Progenitor cell of endocrine pancreas (in vitro differentiated cells): ENCODE measurements at regions not wholly inside any gene's neighbourhood (a gene's known extent, or its start where the extent isn't known, plus 50 kb on each side); places are given as distances from the start of the nearest gene placed in this dataset.

Source experiments
- DNase-seq: peaks from one replicate; pipeline ENCODE4 v3.0.0; 2021; ENCODE audit warnings: low spot score; ENCODE audit not compliant: unreplicated experiment
- H3K27ac Mint-ChIP-seq: 2 replicates; pipeline ENCODE4 v1.8.0; 2021; ENCODE audit warnings: mild to moderate bottlenecking, moderate library complexity, mixed read lengths
- H3K27me3 Mint-ChIP-seq: 2 replicates; pipeline ENCODE4 v1.8.0; 2021; ENCODE audit warnings: mixed read lengths
- H3K36me3 Mint-ChIP-seq: 2 replicates; pipeline ENCODE4 v1.8.0; 2022; ENCODE audit warnings: mixed read lengths; ENCODE audit not compliant: insufficient read depth
- H3K4me1 Mint-ChIP-seq: 2 replicates; pipeline ENCODE4 v1.8.0; 2021; ENCODE audit warnings: low read depth, mixed read lengths
- H3K4me3 Mint-ChIP-seq: 2 replicates; pipeline ENCODE4 v1.8.0; 2021; ENCODE audit warnings: low read depth, mild to moderate bottlenecking, moderate library complexity, mixed read lengths
- H3K9me3 Mint-ChIP-seq: 2 replicates; pipeline ENCODE4 v1.8.0; 2021; ENCODE audit warnings: low read depth, mixed read lengths
- CTCF ChIP-seq: fragments of 200-600 bp; sonication (generic); IDR thresholded peaks from one replicate; pipeline ENCODE4 v1.5.0; 2021; ENCODE audit warnings: antibody characterized with exemption, mild to moderate bottlenecking; ENCODE audit not compliant: unreplicated experiment

DNA sequence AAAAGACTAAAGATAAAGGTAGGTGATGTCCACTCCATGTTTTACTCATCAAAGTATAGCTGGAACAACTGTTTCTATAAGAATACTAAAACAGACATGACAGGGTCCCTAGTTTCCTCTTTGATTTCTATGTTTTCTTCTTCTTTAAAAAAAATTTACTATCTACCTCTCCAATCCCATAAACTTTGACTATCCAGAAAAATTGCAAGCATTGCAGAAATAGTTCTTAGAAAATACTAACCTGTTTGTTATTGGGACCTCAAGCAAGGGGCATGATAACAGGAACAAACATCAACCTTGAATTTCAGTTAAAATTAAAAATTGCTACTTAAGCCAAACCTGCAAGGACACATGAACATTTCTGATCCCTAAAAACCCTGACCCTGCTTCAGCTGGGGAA, 1226.5 kb downstream of the C4orf33 start:
- Mint-ChIP-seq H3K4me3 (no peak overlapping the region), H3K27me3 (no peaks in the 10 kb centered on the region), H3K4me1 (peaks cover 11% of the 10 kb centered on the region), H3K36me3 (no peaks in the 10 kb centered on the region), H3K27ac (no peak overlapping the region), H3K9me3 (peaks cover 3% of the 10 kb centered on the region)
- no peak for TF ChIP-seq CTCF
- DNase-seq = no peak

DNA sequence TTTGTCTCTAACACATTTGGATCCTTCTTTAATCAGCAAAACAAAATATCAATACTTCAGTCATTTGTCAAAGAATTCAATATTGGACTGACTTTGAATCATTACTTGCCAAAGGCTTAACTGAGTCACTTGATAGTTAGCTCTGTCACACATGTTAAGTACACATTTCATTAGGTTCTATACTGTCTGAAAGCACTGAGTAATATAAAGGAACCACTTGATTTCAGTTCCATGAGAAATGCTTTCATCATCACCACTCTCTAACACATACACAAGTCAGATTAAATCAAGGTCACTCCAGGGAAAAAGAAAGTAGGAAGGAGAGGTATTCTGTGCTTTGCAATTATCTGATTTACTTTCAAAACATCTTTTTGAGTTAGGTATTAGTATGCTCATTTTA, 1233.1 kb downstream of the C4orf33 start:
- peaks cover 17% of the 10 kb centered on the region for H3K4me1 Mint-ChIP-seq
- no peaks in the 10 kb centered on the region for H3K27me3 Mint-ChIP-seq
- DNase-seq = no peak
- H3K4me3 Mint-ChIP-seq = no peak overlapping the region
- no peak for TF ChIP-seq CTCF
- no peak overlapping the region for H3K27ac Mint-ChIP-seq
- H3K36me3 Mint-ChIP-seq = no peaks in the 10 kb centered on the region
- H3K9me3 Mint-ChIP-seq = no peaks in the 10 kb centered on the region

DNA sequence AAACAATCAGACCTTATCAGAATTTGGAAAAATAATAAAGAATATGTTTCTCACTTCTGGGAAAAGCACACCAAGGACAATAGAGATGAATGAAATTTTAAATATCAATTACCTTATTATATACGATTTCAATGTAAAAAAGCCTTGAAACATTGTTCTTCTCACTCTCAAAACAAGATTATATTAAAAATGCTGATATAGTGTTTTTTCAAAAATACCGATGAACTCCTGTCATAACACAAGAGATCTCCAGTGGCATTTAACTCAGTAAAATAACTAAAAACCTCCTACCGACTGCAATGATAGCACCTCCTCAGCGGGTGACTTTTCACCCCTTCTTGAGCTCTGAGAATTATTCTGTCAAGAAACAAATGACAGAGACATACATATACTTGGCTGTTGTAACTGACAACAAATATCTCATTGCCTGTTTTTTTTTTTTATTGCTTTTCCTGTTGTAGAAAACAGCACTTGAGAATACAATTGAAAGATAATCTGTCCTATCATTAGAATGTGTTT, 1237.3 kb downstream of the C4orf33 start:
- no peak for TF ChIP-seq CTCF
- Mint-ChIP-seq H3K36me3 (no peaks in the 10 kb centered on the region), H3K4me3 (no peak overlapping the region), H3K4me1 (peaks cover 6% of the 10 kb centered on the region), H3K27me3 (no peaks in the 10 kb centered on the region), H3K27ac (no peak overlapping the region), H3K9me3 (no peaks in the 10 kb centered on the region)
- DNase-seq = no peak

- DNase-seq = no peak
- Mint-ChIP-seq H3K9me3 (no peaks in the 10 kb centered on the region), H3K36me3 (no peaks in the 10 kb centered on the region), H3K27me3 (no peaks in the 10 kb centered on the region), H3K4me3 (no peak overlapping the region), H3K27ac (no peak overlapping the region), H3K4me1 (no peaks in the 10 kb centered on the region)
- TF ChIP-seq CTCF = no peak
These were observed 1239.7 kb downstream of the C4orf33 start for GRCh38 chr4:130335417-130336194.

GRCh38 chr4:130336585-130337217, 1240.7 kb downstream of the C4orf33 start:
- no peak for DNase-seq
- H3K4me3 Mint-ChIP-seq = no peak overlapping the region
- no peaks in the 10 kb centered on the region for H3K9me3 Mint-ChIP-seq
- TF ChIP-seq CTCF = peak; percentile 55
- H3K36me3 Mint-ChIP-seq = no peaks in the 10 kb centered on the region
- no peaks in the 10 kb centered on the region for H3K27me3 Mint-ChIP-seq
- no peaks in the 10 kb centered on the region for H3K4me1 Mint-ChIP-seq
- no peak overlapping the region for H3K27ac Mint-ChIP-seq
